HG02870 (cell line): ENCODE measurements at regions not wholly inside any gene's neighbourhood (a gene's known extent, or its start where the extent isn't known, plus 50 kb on each side); places are given as distances from the start of the nearest gene placed in this dataset.
"Not testable (repeated sequence)": the region's sequence is repeated elsewhere in the genome, so short reads cannot be mapped to it uniquely, and the experiment has no call there.

ENCODE experiments used
- ATAC-seq: cut with Tn5 transposase; IDR thresholded peaks from one replicate; pipeline ENCODE4 v1.9.1; 2021; ENCODE audit warnings: mild to moderate bottlenecking, moderate library complexity; ENCODE audit not compliant: unreplicated experiment

GRCh38 chr1:181170194-181170593, 81.7 kb downstream of the IER5 start:
- no peak for ATAC-seq

- no peak for ATAC-seq
Observed at GRCh38 chr1:181172082-181172481, 83.6 kb downstream of the IER5 start.

- ATAC-seq, result no peak
Observed at GRCh38 chr1:181173761-181174447, 85.4 kb downstream of the IER5 start.

GRCh38 chr1:181174861-181175260, 86.4 kb downstream of the IER5 start:
- ATAC-seq, result no peak

GRCh38 chr1:181175356-181175910, 86.9 kb downstream of the IER5 start:
- ATAC-seq, result no peak

- no peak for ATAC-seq
Observed at GRCh38 chr1:181175955-181176354, 87.5 kb downstream of the IER5 start.

- no peak for ATAC-seq
Observed at GRCh38 chr1:181178241-181178879, 89.9 kb downstream of the IER5 start.

GRCh38 chr1:181179279-181179986, 90.9 kb downstream of the IER5 start:
- ATAC-seq, result no peak

- ATAC-seq, result no peak
Observed at GRCh38 chr1:181179987-181180365, 91.5 kb downstream of the IER5 start.

GRCh38 chr1:181180407-181181031, 92.0 kb downstream of the IER5 start:
- ATAC-seq, result no peak

GRCh38 chr1:181181792-181182585, 93.5 kb downstream of the IER5 start:
- no peak for ATAC-seq

GRCh38 chr1:181184621-181185020, 96.1 kb downstream of the IER5 start:
- no peak for ATAC-seq

GRCh38 chr1:181185461-181185860, 97.0 kb downstream of the IER5 start:
- no peak for ATAC-seq

GRCh38 chr1:181186133-181186532, 97.6 kb downstream of the IER5 start:
- ATAC-seq, result not testable (repeated sequence)

- ATAC-seq, result no peak
Observed at GRCh38 chr1:181187337-181188126, 99.0 kb downstream of the IER5 start.

GRCh38 chr1:181189245-181189644, 100.7 kb downstream of the IER5 start:
- no peak for ATAC-seq

GRCh38 chr1:181189691-181190363, 101.3 kb downstream of the IER5 start:
- ATAC-seq, result peak; percentile 67

- ATAC-seq, result no peak
Observed at GRCh38 chr1:181190364-181191035, 102.0 kb downstream of the IER5 start.
